NCI-H446 (cell line): ENCODE measurements at regions not wholly inside any gene's neighbourhood (a gene's known extent, or its start where the extent isn't known, plus 50 kb on each side); places are given as distances from the start of the nearest gene placed in this dataset.
"Not testable (repeated sequence)": the region's sequence is repeated elsewhere in the genome, so short reads cannot be mapped to it uniquely, and the experiment has no call there.

Experiments used
- DNase-seq, 2 experiments: peaks; one replicate each; lab custom pipeline; 2025; lab: John Stamatoyannopoulos, UW

DNA sequence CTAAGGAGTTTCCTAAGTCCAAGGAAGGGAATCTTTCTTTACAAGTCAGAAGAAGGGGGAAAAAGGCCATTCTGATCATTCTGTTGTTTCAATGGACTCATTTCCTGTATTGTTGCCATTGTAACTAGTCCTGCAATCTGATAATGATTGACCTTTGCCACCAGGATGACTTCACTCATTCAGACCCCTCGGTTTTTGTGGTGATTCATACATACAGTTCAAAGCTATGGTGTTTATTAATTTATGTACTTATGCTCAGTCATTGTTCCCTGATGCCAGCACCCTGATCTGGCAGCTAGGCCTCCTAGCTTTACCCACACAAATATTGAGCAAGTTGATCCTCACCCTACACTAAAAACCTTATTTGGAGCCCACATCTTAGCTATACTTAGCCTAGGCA is 57.6 kb upstream of the ZNF519 start:
- DNase-seq, result no peak

DNA sequence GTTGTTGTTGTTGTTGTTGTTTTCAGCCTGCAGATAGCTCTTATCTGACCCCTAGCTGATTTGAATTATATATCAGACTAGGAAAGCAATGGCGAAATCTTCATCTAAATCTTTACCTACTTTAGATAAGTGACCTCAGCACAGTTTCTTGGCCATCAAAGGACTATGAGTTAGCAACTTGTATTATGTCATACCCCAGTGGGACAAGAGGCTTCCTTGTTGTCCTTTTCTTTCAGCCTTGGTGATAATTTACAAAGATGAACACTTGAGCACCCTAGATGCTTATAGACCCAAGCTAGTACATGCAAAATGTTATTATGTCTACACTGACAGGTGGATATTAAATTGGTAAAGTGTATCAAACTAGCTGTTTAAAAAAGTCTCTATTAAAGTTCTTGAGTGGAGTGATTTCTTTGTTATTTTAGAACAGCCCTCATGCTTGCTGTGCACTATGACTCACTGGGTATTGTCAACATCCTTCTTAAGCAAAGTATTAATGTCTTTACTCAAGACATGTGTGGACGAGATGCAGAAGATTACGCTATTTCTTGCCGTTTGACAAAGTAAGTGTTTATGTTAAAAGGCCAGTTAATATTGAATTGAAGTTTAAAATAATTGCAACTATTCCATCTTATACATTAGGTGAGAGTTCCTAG is 56.6 kb upstream of the ZNF519 start:
- not testable (repeated sequence) for DNase-seq
